ENCODE measurements at regions not wholly inside any gene's neighbourhood (a gene's known extent, or its start where the extent isn't known, plus 50 kb on each side); places are given as distances from the start of the nearest gene placed in this dataset.
A peak's percentile ranks its signal among the peaks of the same experiment; 100 is the strongest.

- TF ChIP-seq CTCF (IDR thresholded peaks at IDR 0.05 in 2 of 3, conservative IDR thresholded peaks at IDR 0.05 in 1 of 3; ENCODE audit: insufficient read depth in 2 of 3, low read depth in 1 of 3, low read length in 3 of 3) (no peak), NCOA1 (IDR thresholded peaks at IDR 0.05; ENCODE audit: low read depth) (no peak)
Measured at GRCh38 chr12:107843351-107844311, 69.1 kb downstream of the ASCL4 start (continued).

DNA sequence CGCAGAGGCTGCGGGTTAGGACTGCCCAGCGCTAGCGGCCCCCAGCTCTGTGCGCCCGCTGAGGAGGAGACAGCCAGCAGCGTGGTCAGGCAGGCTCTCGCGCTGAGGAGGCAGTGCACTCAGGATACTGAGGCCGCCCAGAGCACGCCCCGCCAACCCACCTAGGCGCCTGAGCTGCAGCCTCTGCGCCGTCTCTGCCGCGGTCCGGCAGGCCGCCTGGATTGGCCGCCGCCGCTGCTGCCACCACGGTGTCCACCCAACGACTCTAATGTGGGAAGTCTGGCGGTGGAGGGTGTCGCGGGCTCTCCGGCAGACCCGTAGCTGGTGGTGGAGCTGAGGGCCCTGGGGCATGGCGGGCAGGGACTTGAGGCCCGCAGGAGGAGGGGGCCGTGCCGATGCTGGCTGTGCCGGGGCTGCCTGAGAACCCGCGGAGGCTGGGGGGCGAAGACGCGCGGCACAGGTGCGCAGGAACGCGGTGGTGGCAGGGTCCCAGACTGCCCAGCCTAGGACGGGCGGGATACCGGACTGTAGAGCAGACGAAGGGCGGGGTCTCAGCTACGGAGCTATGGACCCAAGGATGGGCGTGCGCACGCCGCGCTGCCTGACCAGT, 69.9 kb downstream of the ASCL4 start:
- in situ Hi-C loops (cut with MboI) = no loop called here
- H2AFZ ChIP-seq (ENCODE audit: low read depth, low read length) = no peak overlapping the region
- 5% methylated on average over 49 of the region's 54 CpGs for WGBS (ENCODE audit: insufficient coverage, low coverage, missing lambda C conversion rate)
- H3K9me3 ChIP-seq (replicated peaks; ENCODE audit: control insufficient read depth, insufficient read depth, low read depth, low read length) = no peaks in the 10 kb centered on the region
- BruUV-seq (replicated peaks) = no TSS peak
- H3K79me2 ChIP-seq (ENCODE audit: control insufficient read depth, insufficient read depth, low read length) = no peaks in the 10 kb centered on the region
- H3K4me2 ChIP-seq (ENCODE audit: insufficient read depth, low read length) = no peak overlapping the region
- ATAC-seq (peak; percentile 34; the same call in 2 of the 3 replicates), DNase-seq (ENCODE audit: extremely low read depth in 1 of 4, low spot score in 3 of 4) (no peak), FAIRE-seq (no peak)
- H3K27me3 ChIP-seq (ENCODE audit: control insufficient read depth in 2 of 2, insufficient read depth in 2 of 2, low read length in 2 of 2) = peaks cover 34 to 39% of the 10 kb centered on the region in 2 experiments; a peak in 4 of 5 replicates
- POLR2A ChIA-PET = interaction anchor here (1.0 kb wide), 1 partner anchor 9 kb away, joined by 3 read pairs; no protein-coding TSS in a partner anchor
- H4K20me1 ChIP-seq (replicated peaks; ENCODE audit: control insufficient read depth, insufficient read depth, low read length) = no peaks in the 10 kb centered on the region
- intact Hi-C loops (cut with micrococcal nuclease) = no loop called here
- H3K9ac ChIP-seq (ENCODE audit: insufficient read depth in 1 of 2, low read depth in 2 of 2, low read length in 2 of 2) = no peak overlapping the region
- H3K4me3 ChIP-seq = no peak overlapping the region
- CTCF ChIA-PET (ENCODE audit: low intra/inter-chr PET ratio) = no interaction called here
- peaks cover 0 to 21% of the 10 kb centered on the region in 2 experiments; a peak in 1 of 5 replicates for H3K4me1 ChIP-seq (replicated peaks in 1 of 2; ENCODE audit: control insufficient read depth in 2 of 2, insufficient read depth in 2 of 2, low read length in 2 of 2)
- H3K9me1 ChIP-seq (ENCODE audit: control insufficient read depth, insufficient read depth, low read length) = no peaks in the 10 kb centered on the region
- no peaks in the 10 kb centered on the region for H3K36me3 ChIP-seq (ENCODE audit: control insufficient read depth, insufficient read depth, low read length)
- no peak overlapping the region for H3K27ac ChIP-seq (ENCODE audit: extremely low read depth, low read depth, low read length)
- TF ChIP-seq, protein P1, sequence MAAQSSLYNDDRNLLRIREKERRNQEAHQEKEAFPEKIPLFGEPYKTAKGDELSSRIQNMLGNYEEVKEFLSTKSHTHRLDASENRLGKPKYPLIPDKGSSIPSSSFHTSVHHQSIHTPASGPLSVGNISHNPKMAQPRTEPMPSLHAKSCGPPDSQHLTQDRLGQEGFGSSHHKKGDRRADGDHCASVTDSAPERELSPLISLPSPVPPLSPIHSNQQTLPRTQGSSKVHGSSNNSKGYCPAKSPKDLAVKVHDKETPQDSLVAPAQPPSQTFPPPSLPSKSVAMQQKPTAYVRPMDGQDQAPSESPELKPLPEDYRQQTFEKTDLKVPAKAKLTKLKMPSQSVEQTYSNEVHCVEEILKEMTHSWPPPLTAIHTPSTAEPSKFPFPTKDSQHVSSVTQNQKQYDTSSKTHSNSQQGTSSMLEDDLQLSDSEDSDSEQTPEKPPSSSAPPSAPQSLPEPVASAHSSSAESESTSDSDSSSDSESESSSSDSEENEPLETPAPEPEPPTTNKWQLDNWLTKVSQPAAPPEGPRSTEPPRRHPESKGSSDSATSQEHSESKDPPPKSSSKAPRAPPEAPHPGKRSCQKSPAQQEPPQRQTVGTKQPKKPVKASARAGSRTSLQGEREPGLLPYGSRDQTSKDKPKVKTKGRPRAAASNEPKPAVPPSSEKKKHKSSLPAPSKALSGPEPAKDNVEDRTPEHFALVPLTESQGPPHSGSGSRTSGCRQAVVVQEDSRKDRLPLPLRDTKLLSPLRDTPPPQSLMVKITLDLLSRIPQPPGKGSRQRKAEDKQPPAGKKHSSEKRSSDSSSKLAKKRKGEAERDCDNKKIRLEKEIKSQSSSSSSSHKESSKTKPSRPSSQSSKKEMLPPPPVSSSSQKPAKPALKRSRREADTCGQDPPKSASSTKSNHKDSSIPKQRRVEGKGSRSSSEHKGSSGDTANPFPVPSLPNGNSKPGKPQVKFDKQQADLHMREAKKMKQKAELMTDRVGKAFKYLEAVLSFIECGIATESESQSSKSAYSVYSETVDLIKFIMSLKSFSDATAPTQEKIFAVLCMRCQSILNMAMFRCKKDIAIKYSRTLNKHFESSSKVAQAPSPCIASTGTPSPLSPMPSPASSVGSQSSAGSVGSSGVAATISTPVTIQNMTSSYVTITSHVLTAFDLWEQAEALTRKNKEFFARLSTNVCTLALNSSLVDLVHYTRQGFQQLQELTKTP (IDR thresholded peaks at IDR 0.05; ENCODE audit: low read depth in 1 of 2, partially characterized antibody in 2 of 2) = no peak
- no peak for TF ChIP-seq NR2C1 (IDR thresholded peaks at IDR 0.05)
- no peak for TF ChIP-seq NR2C1 (tag; IDR thresholded peaks at IDR 0.05)
- TF ChIP-seq ZNF408 (CRISPR knock-in tag; IDR thresholded peaks at IDR 0.05; ENCODE audit: low read depth) = no peak
- no peak for TF ChIP-seq ZNF253 (CRISPR knock-in tag; conservative IDR thresholded peaks at IDR 0.05)
- TF ChIP-seq ZNF354B (CRISPR knock-in tag; IDR thresholded peaks at IDR 0.05) = no peak
- TF ChIP-seq MXI1 (IDR thresholded peaks at IDR 0.05; ENCODE audit: low read depth, low read length) = no peak
- no peak for TF ChIP-seq FUS (optimal IDR thresholded peaks at IDR 0.05; ENCODE audit: low read depth, low read length)
- TF ChIP-seq TEAD1 (CRISPR knock-in tag; IDR thresholded peaks at IDR 0.05) = no peak
- TF ChIP-seq E2F5 (CRISPR knock-in tag; IDR thresholded peaks at IDR 0.05) = no peak
- TF ChIP-seq ZNF3 (CRISPR knock-in tag; IDR thresholded peaks at IDR 0.05) = no peak

Measured in K562 (cell line).